ENCODE measurements at regions not wholly inside any gene's neighbourhood (a gene's known extent, or its start where the extent isn't known, plus 50 kb on each side); places are given as distances from the start of the nearest gene placed in this dataset.

DNA sequence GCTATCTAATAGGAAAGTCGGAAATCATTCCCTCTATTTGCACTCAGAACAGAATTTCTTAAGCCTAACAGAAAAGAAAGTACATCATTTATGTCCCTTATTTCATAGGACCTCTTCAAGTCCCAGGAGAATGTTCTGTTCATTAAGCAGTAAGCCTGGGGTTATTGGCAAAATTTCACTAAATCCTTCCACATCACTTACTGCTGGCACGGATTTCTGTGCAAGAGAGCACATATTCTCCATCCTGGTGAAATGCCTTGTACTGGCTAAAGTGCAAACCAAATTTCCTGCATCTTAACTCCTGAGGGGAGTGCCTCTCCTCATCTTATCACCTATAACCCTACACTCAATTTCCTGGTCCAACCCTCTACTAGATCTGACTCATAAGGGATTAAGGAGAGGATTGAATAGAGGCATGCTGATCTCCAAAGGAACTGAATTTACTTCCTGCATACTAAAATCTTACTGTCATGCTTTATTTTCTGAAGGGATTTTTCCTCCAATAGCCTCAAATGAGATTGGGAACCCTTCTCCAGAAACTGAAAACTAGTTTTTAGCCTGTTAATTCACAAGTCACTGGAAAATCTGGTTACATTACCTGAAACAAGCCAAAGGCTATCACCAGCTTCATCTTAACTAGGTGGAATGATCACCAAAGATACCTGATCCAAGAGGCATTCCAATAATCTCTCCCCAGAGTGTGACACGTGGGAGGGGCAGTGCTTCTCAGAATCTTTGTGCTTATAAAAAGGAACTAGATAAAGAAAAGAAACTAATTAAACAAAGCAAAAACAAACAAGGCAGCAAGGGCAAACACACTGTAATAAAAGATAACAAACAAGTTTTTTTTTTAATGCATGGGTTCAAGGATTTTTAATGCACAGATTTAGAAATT lies 311.1 kb downstream of the NR4A2 start:
- Histone ChIP-seq H3K9me2 (replicated peaks; ENCODE audit: low read length) (no peaks in the 10 kb centered on the region), H3K4me1 (ENCODE audit: insufficient read depth, low read length) (peaks cover 11% of the 10 kb centered on the region), H3K4me3 (ENCODE audit: low read length) (no peak overlapping the region), H3K4me2 (ENCODE audit: low read length) (peak overlapping the region; percentile 32; the same call in 1 of the 2 replicates), H4K20me1 (ENCODE audit: low read length) (no peaks in the 10 kb centered on the region), H3K9ac (ENCODE audit: low read length) (no peak overlapping the region), H3K36me3 (ENCODE audit: low read depth, low read length) (no peaks in the 10 kb centered on the region), H2AFZ (ENCODE audit: low read length) (peak overlapping the region; percentile 58), H3K27me3 (ENCODE audit: low read length) (no peaks in the 10 kb centered on the region), H3K79me2 (ENCODE audit: low read length) (no peaks in the 10 kb centered on the region), H3F3A (ENCODE audit: low read length, unreplicated experiment) (no peaks in the 10 kb centered on the region), H3K9me3 (ENCODE audit: low read length) (no peaks in the 10 kb centered on the region), H3K27ac (ENCODE audit: low read length) (peak overlapping the region; percentile 24)
- CTCF ChIA-PET = no interaction called here
- intact Hi-C loops (cut with micrococcal nuclease) = no loop called here
- DNase-seq (peak; percentile 48), ATAC-seq (peak; percentile 96)
- no TSS peak for BruUV-seq (replicated peaks)
- TF ChIP-seq, protein P1, sequence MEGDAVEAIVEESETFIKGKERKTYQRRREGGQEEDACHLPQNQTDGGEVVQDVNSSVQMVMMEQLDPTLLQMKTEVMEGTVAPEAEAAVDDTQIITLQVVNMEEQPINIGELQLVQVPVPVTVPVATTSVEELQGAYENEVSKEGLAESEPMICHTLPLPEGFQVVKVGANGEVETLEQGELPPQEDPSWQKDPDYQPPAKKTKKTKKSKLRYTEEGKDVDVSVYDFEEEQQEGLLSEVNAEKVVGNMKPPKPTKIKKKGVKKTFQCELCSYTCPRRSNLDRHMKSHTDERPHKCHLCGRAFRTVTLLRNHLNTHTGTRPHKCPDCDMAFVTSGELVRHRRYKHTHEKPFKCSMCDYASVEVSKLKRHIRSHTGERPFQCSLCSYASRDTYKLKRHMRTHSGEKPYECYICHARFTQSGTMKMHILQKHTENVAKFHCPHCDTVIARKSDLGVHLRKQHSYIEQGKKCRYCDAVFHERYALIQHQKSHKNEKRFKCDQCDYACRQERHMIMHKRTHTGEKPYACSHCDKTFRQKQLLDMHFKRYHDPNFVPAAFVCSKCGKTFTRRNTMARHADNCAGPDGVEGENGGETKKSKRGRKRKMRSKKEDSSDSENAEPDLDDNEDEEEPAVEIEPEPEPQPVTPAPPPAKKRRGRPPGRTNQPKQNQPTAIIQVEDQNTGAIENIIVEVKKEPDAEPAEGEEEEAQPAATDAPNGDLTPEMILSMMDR (conservative IDR thresholded peaks at IDR 0.05; ENCODE audit: low read depth, low read length) = no peak
- no peak for TF ChIP-seq EZH2 (IDR thresholded peaks at IDR 0.05; ENCODE audit: low read length, unreplicated experiment)
- TF ChIP-seq EZH2phosphoT487 (IDR thresholded peaks at IDR 0.05; ENCODE audit: borderline replicate concordance, low read length) = no peak
- POLR2A ChIA-PET (ENCODE audit: unreplicated experiment) = no interaction called here

DNA sequence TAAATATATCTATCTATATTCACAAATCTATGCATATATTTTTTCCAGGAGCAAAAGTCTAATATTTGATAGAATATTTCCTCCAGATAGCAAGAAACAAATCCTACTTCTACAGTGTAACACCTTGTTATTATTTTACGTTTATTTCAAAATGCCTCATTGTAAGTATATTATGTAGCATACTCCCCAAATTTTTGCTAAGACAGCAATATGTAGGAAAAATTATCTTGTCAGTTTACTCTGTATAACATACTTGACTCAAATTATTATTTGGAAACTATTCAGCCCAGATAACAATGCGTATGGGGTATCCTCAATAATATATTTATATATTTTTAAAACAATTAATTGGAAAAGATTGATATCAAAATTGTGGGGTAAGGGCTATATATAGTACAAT lies 313.2 kb downstream of the NR4A2 start:
- H3K36me3 ChIP-seq (ENCODE audit: low read depth, low read length) = no peaks in the 10 kb centered on the region
- H3F3A ChIP-seq (ENCODE audit: low read length, unreplicated experiment) = no peaks in the 10 kb centered on the region
- intact Hi-C loops (cut with micrococcal nuclease) = no loop called here
- DNase-seq (no peak), ATAC-seq (no peak)
- H3K27ac ChIP-seq (ENCODE audit: low read length) = no peak overlapping the region
- H3K4me2 ChIP-seq (ENCODE audit: low read length) = no peak overlapping the region
- ChIA-PET CTCF (no interaction called here), POLR2A (ENCODE audit: unreplicated experiment) (no interaction called here)
- TF ChIP-seq EZH2 (IDR thresholded peaks at IDR 0.05; ENCODE audit: low read length, unreplicated experiment) (no peak), EZH2phosphoT487 (IDR thresholded peaks at IDR 0.05; ENCODE audit: borderline replicate concordance, low read length) (no peak)
- TF ChIP-seq, protein P1 (conservative IDR thresholded peaks at IDR 0.05; ENCODE audit: low read depth, low read length) = no peak
- H4K20me1 ChIP-seq (ENCODE audit: low read length) = no peaks in the 10 kb centered on the region
- no TSS peak for BruUV-seq (replicated peaks)
- no peaks in the 10 kb centered on the region for H3K9me2 ChIP-seq (replicated peaks; ENCODE audit: low read length)
- peaks cover 11% of the 10 kb centered on the region for H3K4me1 ChIP-seq (ENCODE audit: insufficient read depth, low read length)
- no peak overlapping the region for H3K9ac ChIP-seq (ENCODE audit: low read length)
- no peak overlapping the region for H3K4me3 ChIP-seq (ENCODE audit: low read length)
- no peaks in the 10 kb centered on the region for H3K27me3 ChIP-seq (ENCODE audit: low read length)
- no peaks in the 10 kb centered on the region for H3K79me2 ChIP-seq (ENCODE audit: low read length)
- no peak overlapping the region for H2AFZ ChIP-seq (ENCODE audit: low read length)
- H3K9me3 ChIP-seq (ENCODE audit: low read length) = no peaks in the 10 kb centered on the region

DNA sequence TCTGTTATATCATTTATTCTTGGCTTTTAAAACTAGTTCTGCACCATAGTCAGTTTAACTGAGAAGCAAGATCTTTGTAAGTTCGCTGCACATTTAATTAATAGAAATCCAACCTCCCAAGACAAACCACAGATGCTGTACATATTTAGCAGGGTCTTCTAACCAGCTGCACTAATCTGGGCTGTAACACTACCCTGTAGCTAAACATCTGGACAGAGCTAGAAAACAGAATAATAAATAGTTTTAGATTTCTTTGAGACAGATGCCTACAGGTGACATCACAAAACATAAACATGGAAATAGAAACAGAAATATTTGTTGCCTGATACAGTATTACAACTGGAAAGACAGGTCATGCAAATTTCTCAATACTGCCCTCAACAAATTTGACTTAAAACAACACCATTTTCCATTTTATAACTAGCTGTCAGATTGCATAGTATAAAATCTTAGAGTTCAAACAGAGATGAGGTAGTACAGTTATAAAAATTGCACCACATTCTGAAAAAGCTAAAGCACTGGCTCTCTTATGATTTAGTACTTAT lies 315.1 kb downstream of the NR4A2 start:
- DNase-seq (no peak), ATAC-seq (no peak)
- Histone ChIP-seq H3K4me3 (ENCODE audit: low read length) (no peak overlapping the region), H3K9ac (ENCODE audit: low read length) (no peak overlapping the region), H4K20me1 (ENCODE audit: low read length) (no peaks in the 10 kb centered on the region), H3K4me2 (ENCODE audit: low read length) (no peak overlapping the region), H3F3A (ENCODE audit: low read length, unreplicated experiment) (no peaks in the 10 kb centered on the region), H3K79me2 (ENCODE audit: low read length) (no peaks in the 10 kb centered on the region), H3K36me3 (ENCODE audit: low read depth, low read length) (no peaks in the 10 kb centered on the region), H3K27me3 (ENCODE audit: low read length) (no peaks in the 10 kb centered on the region), H3K9me2 (replicated peaks; ENCODE audit: low read length) (no peaks in the 10 kb centered on the region), H3K27ac (ENCODE audit: low read length) (no peak overlapping the region), H3K9me3 (ENCODE audit: low read length) (no peaks in the 10 kb centered on the region), H2AFZ (ENCODE audit: low read length) (no peak overlapping the region), H3K4me1 (ENCODE audit: insufficient read depth, low read length) (peaks cover 11% of the 10 kb centered on the region)
- TF ChIP-seq EZH2phosphoT487 (IDR thresholded peaks at IDR 0.05; ENCODE audit: borderline replicate concordance, low read length) (no peak), EZH2 (IDR thresholded peaks at IDR 0.05; ENCODE audit: low read length, unreplicated experiment) (no peak)
- TF ChIP-seq, protein P1 (conservative IDR thresholded peaks at IDR 0.05; ENCODE audit: low read depth, low read length) = no peak
- BruUV-seq (replicated peaks) = no TSS peak
- intact Hi-C loops (cut with micrococcal nuclease) = no loop called here
- ChIA-PET CTCF (no interaction called here), POLR2A (ENCODE audit: unreplicated experiment) (no interaction called here)
